A549 (cell line): ENCODE measurements at regions not wholly inside any gene's neighbourhood (a gene's known extent, or its start where the extent isn't known, plus 50 kb on each side); places are given as distances from the start of the nearest gene placed in this dataset.

Source experiments
- ATAC-seq, 2 experiments: fragments of 200-7000 bp in 1 of 2; fragments of >200 bp in 1 of 2; cut with Nextera tagmentation in 1 of 2; cut with Tn5 transposase in 1 of 2; 3 replicates each; pipeline versions ENCODE4 v1.8.0 to v1.9.1; 2018 to 2020; ENCODE audit warnings: mild to moderate bottlenecking in 1 of 2, moderate library complexity in 1 of 2
- CTCF ChIA-PET: fragments of 300-600 bp; sonication (Branson Sonifier 250); formaldehyde crosslinking; extraction: SDS; loops from one replicate; lab custom pipeline; 2021; ENCODE audit warnings: antibody characterized with exemption, inconsistent platforms; lab: Yijun Ruan, JAX
- POLR2A ChIA-PET: fragments of 350-600 bp; formaldehyde crosslinking; extraction: SDS; loops from one replicate; lab custom pipeline; 2021; ENCODE audit warnings: antibody characterized with exemption, inconsistent platforms; lab: Yijun Ruan, JAX
- DNase-seq, 2 experiments: peaks; one replicate each; pipeline versions ENCODE4 v3.0.0 to v3.0.0-alpha.2; 2011 to 2016; ENCODE audit warnings: low read depth in 1 of 2, low spot score in 1 of 2
- FAIRE-seq: peaks from 2 replicates; lab custom pipeline; 2011; peaks lifted over from hg19 to GRCh38; lab: Jason Lieb, UNC
- H3K27ac ChIP-seq, 2 experiments: fragments of >200 bp; sonication (Bioruptor Twin); formaldehyde crosslinking; 3 replicates each; pipeline ENCODE4 v1.5.1; 2016 to 2017
- H3K4me1 ChIP-seq: fragments of >200 bp; sonication (Bioruptor Twin); formaldehyde crosslinking; 3 replicates; pipeline ENCODE4 v1.6.1; 2016
- H3K4me2 ChIP-seq: fragments of >200 bp; sonication (Bioruptor Twin); formaldehyde crosslinking; 3 replicates; pipeline ENCODE4 v1.6.1; 2016
- H3K4me3 ChIP-seq: fragments of >200 bp; sonication (Bioruptor Twin); formaldehyde crosslinking; 3 replicates; pipeline ENCODE4 v1.5.1; 2016
- H3K9me3 ChIP-seq: fragments of >200 bp; sonication (Bioruptor Twin); formaldehyde crosslinking; 3 replicates; pipeline ENCODE4 v1.6.1; 2016
- CBX8 ChIP-seq: fragments of 200-600 bp; sonication (generic); IDR thresholded peaks from 2 replicates; pipeline ENCODE4 v1.6.1; 2016
- CHD4 ChIP-seq: fragments of 200-600 bp; sonication (generic); IDR thresholded peaks from 2 replicates; pipeline ENCODE4 v1.6.1; 2016; ENCODE audit warnings: antibody characterized with exemption, mild to moderate bottlenecking, borderline replicate concordance
- EHF ChIP-seq: fragments of 250-450 bp; sonication (Bioruptor Pico); IDR thresholded peaks from 2 replicates; pipeline ENCODE4 v1.5.0; 2020; ENCODE audit warnings: mild to moderate bottlenecking
- ELK1 ChIP-seq: fragments of 150-350 bp; IDR thresholded peaks from 2 replicates; pipeline ENCODE4 v1.6.1; 2014; ENCODE audit warnings: low read depth, mild to moderate bottlenecking, low read length
- FOSL2 ChIP-seq, 2 experiments: fragments of 450-650 bp in 1 of 2; fragments of >200 bp in 1 of 2; sonication (Bioruptor Twin) in 1 of 2; formaldehyde crosslinking; IDR thresholded peaks; 2 replicates each; pipeline versions ENCODE4 v1.5.0 to v1.6.1; 2016 to 2020; ENCODE audit warnings: mild to moderate bottlenecking in 1 of 2, moderate library complexity in 1 of 2
- GATA3 ChIP-seq: IDR thresholded peaks from 2 replicates; pipeline ENCODE4 v1.6.1; 2012; ENCODE audit warnings: borderline replicate concordance
- HES2 ChIP-seq: fragments of >200 bp; sonication (Bioruptor Twin); formaldehyde crosslinking; IDR thresholded peaks from 2 replicates; pipeline ENCODE4 v1.6.1; 2016
- HOXB5 ChIP-seq: fragments of 250-450 bp; sonication (Bioruptor Pico); IDR thresholded peaks from 2 replicates; pipeline ENCODE4 v1.5.0; 2020; ENCODE audit warnings: mild to moderate bottlenecking, moderate library complexity
- KDM1A ChIP-seq: fragments of 200-600 bp; sonication (generic); IDR thresholded peaks from 2 replicates; pipeline ENCODE4 v1.6.1; 2016; ENCODE audit warnings: low read depth, mild to moderate bottlenecking
- MAFK ChIP-seq: fragments of 450-650 bp; IDR thresholded peaks from 2 replicates; pipeline ENCODE4 v1.6.1; 2014; ENCODE audit not compliant: partially characterized antibody
- MAZ ChIP-seq: fragments of 150-350 bp; IDR thresholded peaks from 2 replicates; pipeline ENCODE4 v1.6.1; 2014; ENCODE audit warnings: antibody characterized with exemption, low read depth, low read length, borderline replicate concordance
- NPAS2 ChIP-seq: fragments of 250-450 bp; sonication (Bioruptor Pico); IDR thresholded peaks from 2 replicates; pipeline ENCODE4 v1.8.0; 2022; ENCODE audit warnings: mild to moderate bottlenecking, moderate library complexity, borderline replicate concordance
- PBX3 ChIP-seq: IDR thresholded peaks from 2 replicates; pipeline ENCODE4 v1.6.1; 2012
- POLR2AphosphoS2 ChIP-seq: conservative IDR thresholded peaks from 2 replicates; pipeline ENCODE4 v1.6.1; 2012; ENCODE audit warnings: low read length, improper control_type of control experiment, inconsistent platforms
- RAD21 ChIP-seq, 2 experiments: fragments of >200 bp in 1 of 2; sonication (Bioruptor Twin) in 1 of 2; formaldehyde crosslinking in 1 of 2; IDR thresholded peaks in 1 of 2; conservative IDR thresholded peaks in 1 of 2; 2 replicates in 1 of 2; 3 replicates in 1 of 2; pipeline ENCODE4 v1.6.1; 2012 to 2018; ENCODE audit warnings: inconsistent platforms in 1 of 2
- RCOR1 ChIP-seq: fragments of 150-350 bp; IDR thresholded peaks from 2 replicates; pipeline ENCODE4 v1.6.1; 2014; ENCODE audit warnings: antibody characterized with exemption, low read length, low read depth
- SREBF2 ChIP-seq: fragments of 450-650 bp; IDR thresholded peaks from 2 replicates; pipeline ENCODE4 v1.6.1; 2014; ENCODE audit warnings: mild to moderate bottlenecking, moderate library complexity
- USF2 ChIP-seq: fragments of 450-650 bp; IDR thresholded peaks from 2 replicates; pipeline ENCODE4 v1.6.1; 2014; ENCODE audit warnings: antibody characterized with exemption
- ZSCAN20 ChIP-seq: fragments of 250-450 bp; sonication (Bioruptor Pico); IDR thresholded peaks from 2 replicates; pipeline ENCODE4 v1.8.0; 2022; ENCODE audit warnings: mild to moderate bottlenecking, moderate library complexity
- WGBS: methylation state at CpG from one replicate; pipeline ENCODE4 v1.1.6; 2017; ENCODE audit errors: missing lambda C conversion rate; 5-methylcytosine and 5-hydroxymethylcytosine counted together
- TF ChIP-seq, protein P1 (sequence below): fragments of 200-600 bp; sonication (generic); IDR thresholded peaks from 2 replicates; pipeline ENCODE4 v1.6.1; 2016; ENCODE audit warnings: antibody characterized with exemption, mild to moderate bottlenecking, moderate library complexity
- TF ChIP-seq, protein P2 (sequence below): fragments of 250-450 bp; sonication (Bioruptor Pico); IDR thresholded peaks from 2 replicates; pipeline ENCODE4 v1.5.0; 2020; ENCODE audit warnings: low read depth, mild to moderate bottlenecking, moderate library complexity

GRCh38 chr17:6314311-6314710 lies 120.6 kb downstream of the AIPL1 start:
- no peak overlapping the region for H3K27ac ChIP-seq
- 8% methylated on average over 3 of the region's 3 CpGs for WGBS
- FAIRE-seq (no peak), ATAC-seq (no peak), DNase-seq (no peak)
- H3K4me1 ChIP-seq, result no peaks in the 10 kb centered on the region
- CTCF ChIA-PET, result interaction anchor here (0.6 to 1.2 kb wide), 2 partner anchors 9 to 316 kb away, joined by 3 to 4 read pairs; no protein-coding TSS in a partner anchor
- POLR2A ChIA-PET, result no interaction called here
- no peak overlapping the region for H3K4me2 ChIP-seq
- peaks cover 2% of the 10 kb centered on the region; the same call in 1 of the 3 replicates for H3K9me3 ChIP-seq
- H3K4me3 ChIP-seq, result no peak overlapping the region
- TF ChIP-seq CBX8 (no peak), HES2 (no peak), CHD4 (no peak), EHF (no peak), KDM1A (no peak)
- TF ChIP-seq, all 56 proteins: peak for 0

GRCh38 chr17:6313835-6314234 lies 121.1 kb downstream of the AIPL1 start:
- ATAC-seq, result no peak
- no peak overlapping the region for H3K4me2 ChIP-seq
- H3K27ac ChIP-seq, result no peak overlapping the region
- 18% methylated on average over 12 of the region's 12 CpGs for WGBS
- CTCF ChIA-PET, result interaction anchor here (0.6 to 1.2 kb wide), 2 partner anchors 9 to 315 kb away, joined by 3 to 4 read pairs; no protein-coding TSS in a partner anchor
- TF ChIP-seq NPAS2 (CRISPR knock-in tag) (no peak), CBX8 (no peak), HOXB5 (CRISPR knock-in tag) (no peak), MAZ (no peak), ZSCAN20 (no peak), ELK1 (no peak), POLR2AphosphoS2 (no peak), PBX3 (no peak), USF2 (no peak), RCOR1 (no peak), GATA3 (no peak), MAFK (no peak), CHD4 (no peak), SREBF2 (no peak), FOSL2 (IDR thresholded peaks at IDR 0.05) (no peak), FOSL2 (CRISPR knock-in tag; IDR thresholded peaks at IDR 0.05) (no peak), RAD21 (conservative IDR thresholded peaks at IDR 0.05 in 1 of 2, IDR thresholded peaks at IDR 0.05 in 1 of 2) (no peak)
- TF ChIP-seq, protein P1, sequence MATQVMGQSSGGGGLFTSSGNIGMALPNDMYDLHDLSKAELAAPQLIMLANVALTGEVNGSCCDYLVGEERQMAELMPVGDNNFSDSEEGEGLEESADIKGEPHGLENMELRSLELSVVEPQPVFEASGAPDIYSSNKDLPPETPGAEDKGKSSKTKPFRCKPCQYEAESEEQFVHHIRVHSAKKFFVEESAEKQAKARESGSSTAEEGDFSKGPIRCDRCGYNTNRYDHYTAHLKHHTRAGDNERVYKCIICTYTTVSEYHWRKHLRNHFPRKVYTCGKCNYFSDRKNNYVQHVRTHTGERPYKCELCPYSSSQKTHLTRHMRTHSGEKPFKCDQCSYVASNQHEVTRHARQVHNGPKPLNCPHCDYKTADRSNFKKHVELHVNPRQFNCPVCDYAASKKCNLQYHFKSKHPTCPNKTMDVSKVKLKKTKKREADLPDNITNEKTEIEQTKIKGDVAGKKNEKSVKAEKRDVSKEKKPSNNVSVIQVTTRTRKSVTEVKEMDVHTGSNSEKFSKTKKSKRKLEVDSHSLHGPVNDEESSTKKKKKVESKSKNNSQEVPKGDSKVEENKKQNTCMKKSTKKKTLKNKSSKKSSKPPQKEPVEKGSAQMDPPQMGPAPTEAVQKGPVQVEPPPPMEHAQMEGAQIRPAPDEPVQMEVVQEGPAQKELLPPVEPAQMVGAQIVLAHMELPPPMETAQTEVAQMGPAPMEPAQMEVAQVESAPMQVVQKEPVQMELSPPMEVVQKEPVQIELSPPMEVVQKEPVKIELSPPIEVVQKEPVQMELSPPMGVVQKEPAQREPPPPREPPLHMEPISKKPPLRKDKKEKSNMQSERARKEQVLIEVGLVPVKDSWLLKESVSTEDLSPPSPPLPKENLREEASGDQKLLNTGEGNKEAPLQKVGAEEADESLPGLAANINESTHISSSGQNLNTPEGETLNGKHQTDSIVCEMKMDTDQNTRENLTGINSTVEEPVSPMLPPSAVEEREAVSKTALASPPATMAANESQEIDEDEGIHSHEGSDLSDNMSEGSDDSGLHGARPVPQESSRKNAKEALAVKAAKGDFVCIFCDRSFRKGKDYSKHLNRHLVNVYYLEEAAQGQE, result no peak
- TF ChIP-seq, protein P2, sequence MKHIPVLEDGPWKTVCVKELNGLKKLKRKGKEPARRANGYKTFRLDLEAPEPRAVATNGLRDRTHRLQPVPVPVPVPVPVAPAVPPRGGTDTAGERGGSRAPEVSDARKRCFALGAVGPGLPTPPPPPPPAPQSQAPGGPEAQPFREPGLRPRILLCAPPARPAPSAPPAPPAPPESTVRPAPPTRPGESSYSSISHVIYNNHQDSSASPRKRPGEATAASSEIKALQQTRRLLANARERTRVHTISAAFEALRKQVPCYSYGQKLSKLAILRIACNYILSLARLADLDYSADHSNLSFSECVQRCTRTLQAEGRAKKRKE (CRISPR knock-in tag), result no peak
- TF ChIP-seq, all 56 proteins: peak for 0
- POLR2A ChIA-PET, result no interaction called here
- H3K4me3 ChIP-seq, result no peak overlapping the region
- DNase-seq (no peak), FAIRE-seq (no peak)
- H3K4me1 ChIP-seq, result no peaks in the 10 kb centered on the region
- H3K9me3 ChIP-seq, result peaks cover 2% of the 10 kb centered on the region; the same call in 1 of the 3 replicates
